ENCODE measurements at regions not wholly inside any gene's neighbourhood (a gene's known extent, or its start where the extent isn't known, plus 50 kb on each side); places are given as distances from the start of the nearest gene placed in this dataset.

- Histone ChIP-seq H3K27me3 (ENCODE audit: control insufficient read depth in 4 of 4, insufficient read depth in 4 of 4, low read length in 3 of 4) (peaks cover 0 to 5% (median 0%) of the 10 kb centered on the region in 4 donors), H3K36me3 (ENCODE audit: control insufficient read depth in 4 of 4, insufficient read depth in 3 of 4, low read depth in 1 of 4, low read length in 3 of 4) (no peaks in the 10 kb centered on the region), H3K27ac (ENCODE audit: low read depth in 1 of 2, low read length in 2 of 2) (no peak overlapping the region), H3K4me3 (ENCODE audit: low read depth in 1 of 3, low read length in 3 of 3) (no peak overlapping the region), H3K9me3 (ENCODE audit: control insufficient read depth in 4 of 4, low read length in 3 of 4) (no peaks in the 10 kb centered on the region), H3K9ac (ENCODE audit: low read depth in 1 of 2, low read length in 2 of 2) (no peak overlapping the region), H3K4me1 (ENCODE audit: control insufficient read depth in 4 of 4, insufficient read depth in 4 of 4, low read length in 3 of 4) (no peaks in the 10 kb centered on the region)
- 89% methylated on average over 16 of the region's 16 CpGs for WGBS
- TF ChIP-seq ZBTB33 (IDR thresholded peaks at IDR 0.05) = no peak
- TF ChIP-seq TAF1 (conservative IDR thresholded peaks at IDR 0.05) = no peak
- TF ChIP-seq JUND (IDR thresholded peaks at IDR 0.05) = no peak
- no peak for TF ChIP-seq GABPA (IDR thresholded peaks at IDR 0.05 in 1 of 2, conservative IDR thresholded peaks at IDR 0.05 in 1 of 2)
- no peak for TF ChIP-seq YY1 (IDR thresholded peaks at IDR 0.05)
- TF ChIP-seq ATF3 (IDR thresholded peaks at IDR 0.05) = no peak
- TF ChIP-seq REST (IDR thresholded peaks at IDR 0.05) = no peak
- TF ChIP-seq HNF4G (IDR thresholded peaks at IDR 0.05) = no peak
- no peak for TF ChIP-seq RAD21 (IDR thresholded peaks at IDR 0.05)
- no peak for TF ChIP-seq NR2F2 (IDR thresholded peaks at IDR 0.05)
- no peak for TF ChIP-seq EGR1 (IDR thresholded peaks at IDR 0.05; ENCODE audit: low read depth in 2 of 2)
- no peak for TF ChIP-seq MAX (IDR thresholded peaks at IDR 0.05)
- TF ChIP-seq HNF4A (conservative IDR thresholded peaks at IDR 0.05) = no peak
- TF ChIP-seq SP1 (IDR thresholded peaks at IDR 0.05) = no peak
- TF ChIP-seq CTCF (IDR thresholded peaks at IDR 0.05; ENCODE audit: low read depth, low read length, missing input control) = no peak
- TF ChIP-seq FOXA1 (IDR thresholded peaks at IDR 0.05) = no peak
- TF ChIP-seq FOXA2 (IDR thresholded peaks at IDR 0.05) = no peak
- TF ChIP-seq RXRA (IDR thresholded peaks at IDR 0.05) = no peak
- DNase-seq (ENCODE audit: low spot score) = no peak
Observed at GRCh38 chr2:238566001-238566645, 139.4 kb downstream of the ASB1 start.
